ENCODE measurements at regions not wholly inside any gene's neighbourhood (a gene's known extent, or its start where the extent isn't known, plus 50 kb on each side); places are given as distances from the start of the nearest gene placed in this dataset.

DNA sequence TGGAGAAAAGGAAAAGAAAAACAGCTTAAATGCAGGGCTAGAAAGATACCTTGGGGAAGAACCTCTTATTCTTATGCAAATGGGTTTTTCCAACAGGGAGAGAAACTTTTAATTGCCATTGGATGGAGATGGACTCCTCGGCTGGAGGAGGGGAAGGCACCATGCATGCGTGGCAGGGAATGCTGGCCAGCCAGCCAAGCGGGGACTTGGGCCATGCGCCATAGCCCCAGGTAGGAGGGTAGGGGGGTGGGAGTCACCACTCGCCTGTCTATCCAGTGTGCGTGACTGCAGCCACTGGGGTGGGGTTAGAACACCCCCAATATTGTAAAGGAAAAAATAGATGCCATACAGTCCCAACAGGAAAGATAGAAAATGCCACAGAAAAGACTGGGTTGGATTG, 119.9 kb upstream of the ELAVL2 start:
- Mint-ChIP-seq H3K4me1 (ENCODE audit: unreplicated experiment) (no peaks in the 10 kb centered on the region), H3K9me3 (peaks cover 4% of the 10 kb centered on the region), H3K36me3 (no peaks in the 10 kb centered on the region), H3K27me3 (no peaks in the 10 kb centered on the region), H3K27ac (no peak overlapping the region), H3K4me3 (no peak overlapping the region)
- TF ChIP-seq, protein P1, sequence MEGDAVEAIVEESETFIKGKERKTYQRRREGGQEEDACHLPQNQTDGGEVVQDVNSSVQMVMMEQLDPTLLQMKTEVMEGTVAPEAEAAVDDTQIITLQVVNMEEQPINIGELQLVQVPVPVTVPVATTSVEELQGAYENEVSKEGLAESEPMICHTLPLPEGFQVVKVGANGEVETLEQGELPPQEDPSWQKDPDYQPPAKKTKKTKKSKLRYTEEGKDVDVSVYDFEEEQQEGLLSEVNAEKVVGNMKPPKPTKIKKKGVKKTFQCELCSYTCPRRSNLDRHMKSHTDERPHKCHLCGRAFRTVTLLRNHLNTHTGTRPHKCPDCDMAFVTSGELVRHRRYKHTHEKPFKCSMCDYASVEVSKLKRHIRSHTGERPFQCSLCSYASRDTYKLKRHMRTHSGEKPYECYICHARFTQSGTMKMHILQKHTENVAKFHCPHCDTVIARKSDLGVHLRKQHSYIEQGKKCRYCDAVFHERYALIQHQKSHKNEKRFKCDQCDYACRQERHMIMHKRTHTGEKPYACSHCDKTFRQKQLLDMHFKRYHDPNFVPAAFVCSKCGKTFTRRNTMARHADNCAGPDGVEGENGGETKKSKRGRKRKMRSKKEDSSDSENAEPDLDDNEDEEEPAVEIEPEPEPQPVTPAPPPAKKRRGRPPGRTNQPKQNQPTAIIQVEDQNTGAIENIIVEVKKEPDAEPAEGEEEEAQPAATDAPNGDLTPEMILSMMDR (conservative IDR thresholded peaks at IDR 0.05) = no peak
- no peak for DNase-seq (ENCODE audit: extremely low spot score, unreplicated experiment)

DNA sequence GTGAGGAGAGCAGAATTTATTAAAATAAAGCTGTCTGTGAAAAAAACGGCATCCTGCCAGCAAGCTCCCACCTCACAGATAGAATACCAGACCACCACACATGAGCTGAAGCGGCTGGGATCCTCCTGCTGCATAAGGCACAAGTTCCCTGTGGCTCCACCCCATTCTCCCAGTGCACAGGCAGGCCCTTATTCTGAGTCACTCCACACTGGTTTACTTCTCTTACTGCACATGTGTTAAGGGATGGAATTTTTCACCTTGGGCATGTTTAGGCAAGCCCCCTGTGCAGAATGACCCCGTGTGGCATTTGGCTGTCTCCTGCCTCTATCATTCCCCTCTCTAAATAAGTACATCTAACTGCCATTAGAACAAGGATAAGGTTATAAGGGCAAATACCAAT, 115.0 kb upstream of the ELAVL2 start:
- H3K9me3 Mint-ChIP-seq = peaks cover 4% of the 10 kb centered on the region
- no peaks in the 10 kb centered on the region for H3K36me3 Mint-ChIP-seq
- no peak overlapping the region for H3K4me3 Mint-ChIP-seq
- no peak overlapping the region for H3K27ac Mint-ChIP-seq
- TF ChIP-seq, protein P1 (conservative IDR thresholded peaks at IDR 0.05) = no peak
- DNase-seq (ENCODE audit: extremely low spot score, unreplicated experiment) = no peak
- H3K27me3 Mint-ChIP-seq = no peaks in the 10 kb centered on the region
- H3K4me1 Mint-ChIP-seq (ENCODE audit: unreplicated experiment) = no peaks in the 10 kb centered on the region

DNA sequence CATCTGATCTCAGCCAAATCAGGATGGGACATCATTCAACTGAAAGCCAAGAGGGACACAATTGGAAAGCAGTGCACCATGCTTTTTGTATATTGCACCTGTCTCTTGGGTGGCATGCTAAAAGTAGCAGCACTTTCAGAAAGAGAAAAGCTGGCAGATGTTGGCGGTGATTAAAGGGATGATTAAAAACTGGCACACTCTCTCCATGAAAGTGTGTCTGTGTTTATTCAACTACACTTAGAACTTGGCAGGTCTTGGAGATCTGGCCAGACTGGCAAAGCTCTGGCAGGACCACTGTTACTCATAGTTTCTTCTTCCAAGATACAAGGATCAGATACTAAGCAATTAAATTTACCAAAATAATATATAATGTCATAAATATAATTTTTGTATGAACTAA, 112.9 kb upstream of the ELAVL2 start:
- TF ChIP-seq, protein P1 (conservative IDR thresholded peaks at IDR 0.05) = no peak
- DNase-seq (ENCODE audit: extremely low spot score, unreplicated experiment) = no peak
- Mint-ChIP-seq H3K9me3 (peaks cover 3% of the 10 kb centered on the region), H3K27me3 (no peaks in the 10 kb centered on the region), H3K27ac (no peak overlapping the region), H3K36me3 (no peaks in the 10 kb centered on the region), H3K4me3 (no peak overlapping the region), H3K4me1 (ENCODE audit: unreplicated experiment) (no peaks in the 10 kb centered on the region)

DNA sequence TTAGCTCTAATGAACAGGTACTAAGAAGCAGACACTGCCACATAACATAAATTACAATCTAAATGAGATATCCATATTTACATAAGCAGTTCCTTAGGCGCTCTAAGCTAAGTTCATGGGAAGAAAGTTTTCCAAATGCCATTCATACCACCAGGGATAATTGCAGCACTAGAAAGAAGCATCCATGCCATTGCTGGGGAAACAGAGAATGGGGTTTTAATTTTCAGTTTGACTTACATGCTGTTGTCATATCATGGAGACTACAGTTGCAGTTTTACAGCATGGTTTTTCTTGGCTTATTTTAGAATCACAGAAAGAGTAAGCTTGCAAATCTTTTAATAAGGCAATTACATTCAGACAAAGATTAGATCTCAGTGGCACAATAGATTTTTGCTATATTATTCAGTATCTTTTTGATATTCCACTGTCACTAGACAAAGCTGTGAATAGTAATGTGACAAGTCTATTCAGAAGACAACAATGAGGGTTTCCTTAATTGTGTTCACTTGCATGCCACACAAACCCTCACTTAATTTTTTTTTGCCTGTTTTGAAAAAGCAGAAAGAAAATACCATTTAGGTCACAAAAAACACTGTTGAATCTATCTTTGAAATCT, 108.4 kb upstream of the ELAVL2 start:
- no peak for DNase-seq (ENCODE audit: extremely low spot score, unreplicated experiment)
- Mint-ChIP-seq H3K4me1 (ENCODE audit: unreplicated experiment) (no peaks in the 10 kb centered on the region), H3K4me3 (no peak overlapping the region), H3K9me3 (no peaks in the 10 kb centered on the region), H3K27ac (no peak overlapping the region), H3K36me3 (no peaks in the 10 kb centered on the region), H3K27me3 (no peaks in the 10 kb centered on the region)
- TF ChIP-seq, protein P1 (conservative IDR thresholded peaks at IDR 0.05) = no peak

DNA sequence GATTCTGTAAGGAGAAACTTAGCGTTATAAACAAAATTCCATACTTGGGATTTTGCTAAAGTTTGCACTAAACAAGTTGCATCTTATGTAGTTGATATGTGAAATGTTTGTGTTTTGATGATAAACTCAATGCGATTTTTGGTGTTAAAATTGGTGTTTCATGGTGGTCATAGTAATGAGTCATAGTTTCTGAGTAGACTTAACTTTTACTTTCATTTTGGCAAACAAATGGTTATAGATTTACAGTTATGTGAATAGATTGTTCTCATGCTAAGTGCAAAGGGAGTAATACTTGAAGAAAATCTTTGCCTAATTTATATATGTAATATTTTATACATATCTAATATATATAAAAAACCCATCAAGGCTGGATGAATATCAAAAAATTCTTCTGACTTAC, 107.3 kb upstream of the ELAVL2 start:
- H3K27me3 Mint-ChIP-seq = no peaks in the 10 kb centered on the region
- no peak overlapping the region for H3K4me3 Mint-ChIP-seq
- H3K36me3 Mint-ChIP-seq = no peaks in the 10 kb centered on the region
- H3K4me1 Mint-ChIP-seq (ENCODE audit: unreplicated experiment) = no peaks in the 10 kb centered on the region
- TF ChIP-seq, protein P1 (conservative IDR thresholded peaks at IDR 0.05) = no peak
- no peak overlapping the region for H3K27ac Mint-ChIP-seq
- no peak for DNase-seq (ENCODE audit: extremely low spot score, unreplicated experiment)
- no peaks in the 10 kb centered on the region for H3K9me3 Mint-ChIP-seq

DNA sequence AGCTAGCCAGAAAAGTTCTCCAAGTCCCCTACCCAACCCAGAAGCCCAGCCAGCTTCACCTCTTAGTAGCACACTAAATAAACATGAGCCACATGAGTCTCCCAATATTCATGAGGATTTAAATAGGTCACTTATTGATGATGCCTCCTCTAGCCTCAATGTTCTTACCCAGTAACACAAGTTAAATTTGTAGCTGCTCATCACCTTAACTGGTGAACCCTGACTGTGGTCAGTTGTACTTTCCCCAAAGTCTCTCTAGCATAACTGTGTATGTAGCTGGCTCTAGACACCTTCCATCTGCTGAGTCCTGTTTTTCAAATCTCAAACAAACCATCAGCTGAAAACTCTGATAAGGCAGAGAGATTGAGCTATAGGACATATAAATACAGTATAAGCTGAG, 100.3 kb upstream of the ELAVL2 start:
- no peaks in the 10 kb centered on the region for H3K27me3 Mint-ChIP-seq
- H3K4me1 Mint-ChIP-seq (ENCODE audit: unreplicated experiment) = no peaks in the 10 kb centered on the region
- no peaks in the 10 kb centered on the region for H3K36me3 Mint-ChIP-seq
- TF ChIP-seq, protein P1 (conservative IDR thresholded peaks at IDR 0.05) = no peak
- H3K4me3 Mint-ChIP-seq = no peak overlapping the region
- no peak overlapping the region for H3K27ac Mint-ChIP-seq
- no peak for DNase-seq (ENCODE audit: extremely low spot score, unreplicated experiment)
- peaks cover 5% of the 10 kb centered on the region for H3K9me3 Mint-ChIP-seq

Measured in type B pancreatic cell (in vitro differentiated cells).